Kidney (tissue), 13 donors: ENCODE measurements at regions not wholly inside any gene's neighbourhood (a gene's known extent, or its start where the extent isn't known, plus 50 kb on each side); places are given as distances from the start of the nearest gene placed in this dataset.

Experiments used
- DNase-seq, 5 donors: peaks; one replicate each; pipeline ENCODE4 v3.0.0-alpha.2; 2013 to 2020
- FAIRE-seq: peaks from 2 replicates; lab custom pipeline; 2012; peaks lifted over from hg19 to GRCh38; lab: Jason Lieb, UNC
- H3K27ac ChIP-seq, 2 donors: one replicate each; pipeline ENCODE4 v1.7.0; 2013; ENCODE audit warnings: low read depth in 2 of 2, low read length in 2 of 2, inconsistent platforms in 1 of 2
- H3K27me3 ChIP-seq: one replicate; pipeline ENCODE4 v1.7.1; 2013; ENCODE audit warnings: low read length, inconsistent platforms; ENCODE audit not compliant: control insufficient read depth, insufficient read depth
- H3K36me3 ChIP-seq, 3 donors: one replicate each; pipeline versions ENCODE4 v1.7.0 to v1.7.1; 2013; ENCODE audit warnings: low read length in 3 of 3, control low read depth in 1 of 3, inconsistent platforms in 1 of 3; ENCODE audit not compliant: insufficient read depth in 3 of 3, control insufficient read depth in 2 of 3
- H3K4me1 ChIP-seq, 3 donors: one replicate each; pipeline versions ENCODE4 v1.7.0 to v1.7.1; 2013; ENCODE audit warnings: low read length in 3 of 3, inconsistent platforms in 1 of 3, low read depth in 1 of 3; ENCODE audit not compliant: control insufficient read depth in 2 of 3, insufficient read depth in 2 of 3
- H3K4me3 ChIP-seq, 3 donors: one replicate each; pipeline versions ENCODE4 v1.7.0 to v1.8.1; 2013; ENCODE audit warnings: low read length in 3 of 3, control low read depth in 1 of 3, inconsistent platforms in 1 of 3
- H3K9ac ChIP-seq, 3 donors: one replicate each; pipeline versions ENCODE4 v1.7.0 to v1.7.1; 2013; ENCODE audit warnings: low read length in 3 of 3, control low read depth in 1 of 3, inconsistent platforms in 1 of 3
- H3K9me3 ChIP-seq, 3 donors: one replicate each; pipeline versions ENCODE4 v1.7.0 to v1.7.1; 2013; ENCODE audit warnings: low read length in 3 of 3, control low read depth in 1 of 3, inconsistent platforms in 1 of 3; ENCODE audit not compliant: control insufficient read depth in 2 of 3, insufficient read depth in 1 of 3
- CTCF ChIP-seq: IDR thresholded peaks from 3 replicates; pipeline ENCODE4 v1.5.1; 2012; ENCODE audit warnings: mild to moderate bottlenecking, moderate library complexity, borderline replicate concordance; ENCODE audit not compliant: insufficient read depth; ENCODE audit errors: extremely low read depth
- intact Hi-C: fragments of 100-400 bp; cut with DNase I; formaldehyde crosslinking; loops from one replicate; pipeline ENCODE4 v1.11.1; 2022
- donor health status: control.
- donor health status: control.
- donor health status: control.
- donor health status: control.
- donor health status: control.
- donor health status: DM: yes; HTN: yes; CAD: no.
- donor health status: Normal renal cell carcinoma (clear cell type).

- no peaks in the 10 kb centered on the region for H3K27me3 ChIP-seq
- DNase-seq (peak in 1 of 5 donors; percentile 45), FAIRE-seq (no peak)
- TF ChIP-seq CTCF: no peak
- no peak overlapping the region for H3K9ac ChIP-seq
- no peaks in the 10 kb centered on the region for H3K9me3 ChIP-seq
- H3K27ac ChIP-seq: no peak overlapping the region
- H3K4me3 ChIP-seq: no peak overlapping the region
- peaks cover 0 to 3% (median 0%) of the 10 kb centered on the region in 3 donors for H3K4me1 ChIP-seq
- no peaks in the 10 kb centered on the region for H3K36me3 ChIP-seq
- intact Hi-C loops: no loop called here
These were observed 58.2 kb upstream of the FOXP4 start for GRCh38 chr6:41487860-41488432.

GRCh38 chr6:41488433-41489119 lies 57.6 kb upstream of the FOXP4 start:
- DNase-seq (peak; percentile 83 to 94 (median 85)), FAIRE-seq (no peak)
- Histone ChIP-seq H3K9me3 (no peaks in the 10 kb centered on the region), H3K27me3 (no peaks in the 10 kb centered on the region), H3K36me3 (no peaks in the 10 kb centered on the region), H3K9ac (no peak overlapping the region), H3K4me3 (no peak overlapping the region), H3K4me1 (peaks cover 0 to 3% (median 0%) of the 10 kb centered on the region in 3 donors), H3K27ac (no peak overlapping the region)
- no peak for TF ChIP-seq CTCF
- intact Hi-C loops: no loop called here

- DNase-seq: peak in 3 of 5 donors; percentile 41 to 70 (median 49)
- TF ChIP-seq CTCF: no peak
- FAIRE-seq: no peak
- H3K4me3 ChIP-seq: no peak overlapping the region
- no peaks in the 10 kb centered on the region for H3K36me3 ChIP-seq
- no peak overlapping the region for H3K9ac ChIP-seq
- intact Hi-C loops: no loop called here
- peaks cover 0 to 3% (median 0%) of the 10 kb centered on the region in 3 donors for H3K4me1 ChIP-seq
- H3K27me3 ChIP-seq: peaks cover 2% of the 10 kb centered on the region
- H3K9me3 ChIP-seq: no peaks in the 10 kb centered on the region
- no peak overlapping the region for H3K27ac ChIP-seq
These were observed 56.9 kb upstream of the FOXP4 start for GRCh38 chr6:41489120-41489851.
